GM20000 (cell line): ENCODE measurements at regions not wholly inside any gene's neighbourhood (a gene's known extent, or its start where the extent isn't known, plus 50 kb on each side); places are given as distances from the start of the nearest gene placed in this dataset.
"Not testable (repeated sequence)": the region's sequence is repeated elsewhere in the genome, so short reads cannot be mapped to it uniquely, and the experiment has no call there.

Experiments used
- DNase-seq: peaks from one replicate; pipeline ENCODE4 v3.0.0; 2012; ENCODE audit warnings: low spot score
- CTCF ChIP-seq: IDR thresholded peaks from 2 replicates; pipeline ENCODE4 v1.5.1; 2012; ENCODE audit warnings: mild to moderate bottlenecking, control low read depth; ENCODE audit errors: extremely low read depth, missing control alignments

GRCh38 chr21:28480470-28480869, 512.2 kb downstream of the LTN1 start:
- TF ChIP-seq CTCF: no peak
- no peak for DNase-seq

GRCh38 chr21:28473530-28474220, 519.0 kb downstream of the LTN1 start:
- no peak for DNase-seq
- TF ChIP-seq CTCF: no peak

- DNase-seq: not testable (repeated sequence)
Measured at GRCh38 chr21:28472543-28472942, 520.1 kb downstream of the LTN1 start.

GRCh38 chr21:28464988-28465387, 527.7 kb downstream of the LTN1 start:
- DNase-seq: no peak
- no peak for TF ChIP-seq CTCF

- no peak for DNase-seq
- no peak for TF ChIP-seq CTCF
Measured at GRCh38 chr21:28464095-28464494, 528.6 kb downstream of the LTN1 start.

GRCh38 chr21:28459193-28459592, 533.5 kb downstream of the LTN1 start:
- no peak for DNase-seq
- TF ChIP-seq CTCF: no peak

GRCh38 chr21:28458446-28458845, 534.2 kb downstream of the LTN1 start:
- no peak for TF ChIP-seq CTCF
- no peak for DNase-seq

- no peak for TF ChIP-seq CTCF
- DNase-seq: no peak
Measured at GRCh38 chr21:28455253-28455600, 537.5 kb downstream of the LTN1 start.
